ENCODE measurements at regions not wholly inside any gene's neighbourhood (a gene's known extent, or its start where the extent isn't known, plus 50 kb on each side); places are given as distances from the start of the nearest gene placed in this dataset.
A peak's percentile ranks its signal among the peaks of the same experiment; 100 is the strongest.

GRCh38 chrX:124504111-124504983 lies 158.0 kb downstream of the SH2D1A start:
- H3K27ac ChIP-seq, result no peak overlapping the region
- H4K20me1 ChIP-seq (ENCODE audit: insufficient read depth), result no peaks in the 10 kb centered on the region
- H3K4me2 ChIP-seq (ENCODE audit: unreplicated experiment), result no peak overlapping the region
- no peaks in the 10 kb centered on the region for H3K4me1 ChIP-seq (ENCODE audit: insufficient read depth)
- no peak for TF ChIP-seq EZH2 (IDR thresholded peaks at IDR 0.05; ENCODE audit: insufficient read depth, poor library complexity, severe bottlenecking)
- no peak for TF ChIP-seq EZH2phosphoT487 (IDR thresholded peaks at IDR 0.05; ENCODE audit: insufficient read depth, low read depth)
- no peak overlapping the region for H2AFZ ChIP-seq
- in situ Hi-C loops (cut with MboI), result no loop called here
- no peak overlapping the region for H3K4me3 ChIP-seq
- DNase-seq, result no peak
- no peak overlapping the region for H3K9ac ChIP-seq
- H3F3A ChIP-seq (ENCODE audit: insufficient read depth), result no peaks in the 10 kb centered on the region
- H3K36me3 ChIP-seq (ENCODE audit: low read depth), result no peaks in the 10 kb centered on the region
- no peaks in the 10 kb centered on the region for H3K9me3 ChIP-seq (ENCODE audit: low read depth)
- H3K79me2 ChIP-seq (ENCODE audit: insufficient read depth), result no peaks in the 10 kb centered on the region
- H3K27me3 ChIP-seq (replicated peaks; ENCODE audit: insufficient read depth), result no peaks in the 10 kb centered on the region
- no peaks in the 10 kb centered on the region for H3K9me2 ChIP-seq (ENCODE audit: insufficient read depth)
- WGBS, 2 experiments (ENCODE audit: low coverage in 1 of 2, low lambda C conversion rate in 2 of 2, missing lambda C conversion rate in 2 of 2), result 14% methylated on average over 7 of the region's 7 CpGs

- Histone ChIP-seq H3K9me2 (ENCODE audit: insufficient read depth) (no peaks in the 10 kb centered on the region), H3K9me3 (ENCODE audit: low read depth) (no peaks in the 10 kb centered on the region), H3K4me2 (ENCODE audit: unreplicated experiment) (no peak overlapping the region), H3K4me1 (ENCODE audit: insufficient read depth) (no peaks in the 10 kb centered on the region), H3K79me2 (ENCODE audit: insufficient read depth) (no peaks in the 10 kb centered on the region), H3K27ac (no peak overlapping the region), H3K4me3 (no peak overlapping the region), H3F3A (ENCODE audit: insufficient read depth) (no peaks in the 10 kb centered on the region), H3K27me3 (replicated peaks; ENCODE audit: insufficient read depth) (no peaks in the 10 kb centered on the region), H2AFZ (no peak overlapping the region), H3K36me3 (ENCODE audit: low read depth) (no peaks in the 10 kb centered on the region), H3K9ac (no peak overlapping the region), H4K20me1 (ENCODE audit: insufficient read depth) (no peaks in the 10 kb centered on the region)
- no peak for TF ChIP-seq EZH2phosphoT487 (IDR thresholded peaks at IDR 0.05; ENCODE audit: insufficient read depth, low read depth)
- TF ChIP-seq EZH2 (IDR thresholded peaks at IDR 0.05; ENCODE audit: insufficient read depth, poor library complexity, severe bottlenecking), result no peak
- DNase-seq, result no peak
- 86 to 87% methylated on average over 3 of the region's 3 CpGs for WGBS, 2 experiments (ENCODE audit: low coverage in 1 of 2, low lambda C conversion rate in 2 of 2, missing lambda C conversion rate in 2 of 2)
- in situ Hi-C loops (cut with MboI), result no loop called here
These were observed 159.7 kb downstream of the SH2D1A start for GRCh38 chrX:124506066-124506465.

GRCh38 chrX:124507246-124507645 lies 160.9 kb downstream of the SH2D1A start:
- Histone ChIP-seq H3K27me3 (replicated peaks; ENCODE audit: insufficient read depth) (no peaks in the 10 kb centered on the region), H3K4me1 (ENCODE audit: insufficient read depth) (no peaks in the 10 kb centered on the region), H3K9me2 (ENCODE audit: insufficient read depth) (no peaks in the 10 kb centered on the region), H3F3A (ENCODE audit: insufficient read depth) (no peaks in the 10 kb centered on the region), H3K9me3 (ENCODE audit: low read depth) (no peaks in the 10 kb centered on the region), H3K4me3 (no peak overlapping the region), H2AFZ (no peak overlapping the region), H3K36me3 (ENCODE audit: low read depth) (no peaks in the 10 kb centered on the region), H3K27ac (no peak overlapping the region), H3K79me2 (ENCODE audit: insufficient read depth) (no peaks in the 10 kb centered on the region), H4K20me1 (ENCODE audit: insufficient read depth) (no peaks in the 10 kb centered on the region), H3K4me2 (ENCODE audit: unreplicated experiment) (no peak overlapping the region), H3K9ac (no peak overlapping the region)
- no peak for TF ChIP-seq EZH2 (IDR thresholded peaks at IDR 0.05; ENCODE audit: insufficient read depth, poor library complexity, severe bottlenecking)
- no peak for TF ChIP-seq EZH2phosphoT487 (IDR thresholded peaks at IDR 0.05; ENCODE audit: insufficient read depth, low read depth)
- in situ Hi-C loops (cut with MboI), result no loop called here
- WGBS, 2 experiments (ENCODE audit: low coverage in 1 of 2, low lambda C conversion rate in 2 of 2, missing lambda C conversion rate in 2 of 2), result 10 to 34% methylated on average over 2 of the region's 2 CpGs
- DNase-seq, result peak; percentile 25

GRCh38 chrX:124518885-124519284 lies 172.5 kb downstream of the SH2D1A start:
- Histone ChIP-seq H2AFZ (no peak overlapping the region), H3K27me3 (replicated peaks; ENCODE audit: insufficient read depth) (no peaks in the 10 kb centered on the region), H3K9ac (no peak overlapping the region), H3K4me2 (ENCODE audit: unreplicated experiment) (no peak overlapping the region), H3K27ac (no peak overlapping the region), H3K4me1 (ENCODE audit: insufficient read depth) (no peaks in the 10 kb centered on the region), H3K36me3 (ENCODE audit: low read depth) (no peaks in the 10 kb centered on the region), H3K4me3 (no peak overlapping the region), H3K9me2 (ENCODE audit: insufficient read depth) (no peaks in the 10 kb centered on the region), H4K20me1 (ENCODE audit: insufficient read depth) (no peaks in the 10 kb centered on the region), H3K79me2 (ENCODE audit: insufficient read depth) (no peaks in the 10 kb centered on the region), H3F3A (ENCODE audit: insufficient read depth) (no peaks in the 10 kb centered on the region), H3K9me3 (ENCODE audit: low read depth) (no peaks in the 10 kb centered on the region)
- in situ Hi-C loops (cut with MboI), result no loop called here
- no peak for TF ChIP-seq EZH2 (IDR thresholded peaks at IDR 0.05; ENCODE audit: insufficient read depth, poor library complexity, severe bottlenecking)
- TF ChIP-seq EZH2phosphoT487 (IDR thresholded peaks at IDR 0.05; ENCODE audit: insufficient read depth, low read depth), result no peak
- 84% methylated on average over 1 of the region's 1 CpG; no CpG with 5 or more reads in 1 of the 2 experiments for WGBS, 2 experiments (ENCODE audit: low coverage in 1 of 2, low lambda C conversion rate in 2 of 2, missing lambda C conversion rate in 2 of 2)
- peak; percentile 35 for DNase-seq

Measured in GM23248 (cell line).